ENCODE measurements at regions not wholly inside any gene's neighbourhood (a gene's known extent, or its start where the extent isn't known, plus 50 kb on each side); places are given as distances from the start of the nearest gene placed in this dataset.

GRCh38 chr2:47265158-47265557 lies 88.8 kb upstream of the CALM2 start:
- DNase-seq (ENCODE audit: low read depth in 3 of 3), result no peak

- no peak for DNase-seq (ENCODE audit: low read depth in 3 of 3)
Measured at GRCh38 chr2:47264686-47265085, 88.4 kb upstream of the CALM2 start.

GRCh38 chr2:47264143-47264542 lies 87.8 kb upstream of the CALM2 start:
- no peak for DNase-seq (ENCODE audit: low read depth in 3 of 3)

GRCh38 chr2:47262657-47263056 lies 86.3 kb upstream of the CALM2 start:
- DNase-seq (ENCODE audit: low read depth in 3 of 3), result no peak

- no peak for DNase-seq (ENCODE audit: low read depth in 3 of 3)
Measured at GRCh38 chr2:47260971-47261370, 84.7 kb upstream of the CALM2 start.

GRCh38 chr2:47259829-47260228 lies 83.5 kb upstream of the CALM2 start:
- no peak for DNase-seq (ENCODE audit: low read depth in 3 of 3)

GRCh38 chr2:47257946-47258348 lies 81.6 kb upstream of the CALM2 start:
- DNase-seq (ENCODE audit: low read depth in 3 of 3), result no peak

GRCh38 chr2:47256416-47257087 lies 80.2 kb upstream of the CALM2 start:
- no peak for DNase-seq (ENCODE audit: low read depth in 3 of 3)

- no peak for DNase-seq (ENCODE audit: low read depth in 3 of 3)
Measured at GRCh38 chr2:47255794-47256193, 79.5 kb upstream of the CALM2 start.

GRCh38 chr2:47254464-47254863 lies 78.2 kb upstream of the CALM2 start:
- DNase-seq (ENCODE audit: low read depth in 3 of 3), result no peak

GRCh38 chr2:47253447-47253846 lies 77.1 kb upstream of the CALM2 start:
- no peak for DNase-seq (ENCODE audit: low read depth in 3 of 3)

- no peak for DNase-seq (ENCODE audit: low read depth in 3 of 3)
Measured at GRCh38 chr2:47251404-47251675, 75.0 kb upstream of the CALM2 start.

GRCh38 chr2:47250586-47251403 lies 74.5 kb upstream of the CALM2 start:
- no peak for DNase-seq (ENCODE audit: low read depth in 3 of 3)

GRCh38 chr2:47249931-47250330 lies 73.6 kb upstream of the CALM2 start:
- DNase-seq (ENCODE audit: low read depth in 3 of 3), result no peak

GRCh38 chr2:47249157-47249900 lies 73.0 kb upstream of the CALM2 start:
- no peak for DNase-seq (ENCODE audit: low read depth in 3 of 3)

GRCh38 chr2:47243596-47244323 lies 67.4 kb upstream of the CALM2 start:
- no peak for DNase-seq (ENCODE audit: low read depth in 3 of 3)

GRCh38 chr2:47241715-47242114 lies 65.4 kb upstream of the CALM2 start:
- no peak for DNase-seq (ENCODE audit: low read depth in 3 of 3)

GRCh38 chr2:47239119-47239969 lies 63.0 kb upstream of the CALM2 start:
- DNase-seq (ENCODE audit: low read depth in 3 of 3), result no peak

- DNase-seq (ENCODE audit: low read depth in 3 of 3), result no peak
Measured at GRCh38 chr2:47238638-47239037, 62.3 kb upstream of the CALM2 start.

- no peak for DNase-seq (ENCODE audit: low read depth in 3 of 3)
Measured at GRCh38 chr2:47237375-47238334, 61.3 kb upstream of the CALM2 start.
